AG04450 (cell line): ENCODE measurements at regions not wholly inside any gene's neighbourhood (a gene's known extent, or its start where the extent isn't known, plus 50 kb on each side); places are given as distances from the start of the nearest gene placed in this dataset.

Experiments used
- CTCF ChIA-PET: fragments of 300-600, 350-600 bp; formaldehyde crosslinking; extraction: SDS; loops from one replicate; lab custom pipeline; 2022; ENCODE audit warnings: antibody characterized with exemption, inconsistent platforms; lab: Charles Lee
- POLR2A ChIA-PET: fragments of 350-600 bp; formaldehyde crosslinking; extraction: SDS; loops from one replicate; lab custom pipeline; 2021; ENCODE audit warnings: antibody characterized with exemption, inconsistent platforms; lab: Yijun Ruan, JAX
- DNase-seq: peaks from one replicate; pipeline ENCODE4 v3.0.0-alpha.2; 2011; ENCODE audit warnings: low read depth, low spot score
- H3K27ac ChIP-seq: one replicate; pipeline ENCODE4 v1.5.1; 2012; ENCODE audit warnings: low read depth, low read length, control low read depth
- H3K27me3 ChIP-seq: one replicate; pipeline ENCODE4 v1.6.0; 2012; ENCODE audit warnings: low read length; ENCODE audit not compliant: control insufficient read depth, insufficient read depth
- H3K4me3 ChIP-seq: 2 replicates; pipeline ENCODE4 v1.5.1; 2011; ENCODE audit warnings: mild to moderate bottlenecking, low read depth, low read length, control low read depth
- H3K9me3 ChIP-seq: 2 replicates; pipeline ENCODE4 v1.5.1; 2012; ENCODE audit warnings: low read length; ENCODE audit not compliant: control insufficient read depth, insufficient read depth
- TF ChIP-seq, protein P1 (sequence below): IDR thresholded peaks from 2 replicates; pipeline ENCODE4 v1.5.1; 2011; ENCODE audit warnings: low read depth, low read length, control low read depth, inconsistent platforms

DNA sequence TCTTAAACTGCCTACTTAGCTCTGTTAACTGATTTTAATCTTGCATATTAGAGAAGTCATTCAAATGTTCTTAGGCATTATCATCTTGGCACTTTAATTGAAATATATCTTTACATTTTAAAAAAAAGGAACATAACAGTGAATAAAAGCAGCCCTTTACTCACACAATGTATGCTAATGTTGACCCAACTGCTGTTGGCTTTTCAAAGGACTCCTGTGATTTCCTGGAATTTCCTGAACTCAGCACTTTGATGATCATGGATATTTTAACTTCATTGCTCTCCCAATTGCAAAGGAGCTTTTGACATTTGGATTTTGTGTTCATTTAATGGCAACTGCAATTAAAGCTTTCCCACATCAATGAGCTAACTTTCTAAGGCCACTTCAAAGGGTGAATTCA lies 1230.3 kb downstream of the DIAPH3 start:
- Histone ChIP-seq H3K9me3 (no peaks in the 10 kb centered on the region), H3K27ac (no peak overlapping the region), H3K4me3 (no peak overlapping the region), H3K27me3 (no peaks in the 10 kb centered on the region)
- no peak for DNase-seq
- ChIA-PET POLR2A (no interaction called here), CTCF (no interaction called here)
- TF ChIP-seq, protein P1, sequence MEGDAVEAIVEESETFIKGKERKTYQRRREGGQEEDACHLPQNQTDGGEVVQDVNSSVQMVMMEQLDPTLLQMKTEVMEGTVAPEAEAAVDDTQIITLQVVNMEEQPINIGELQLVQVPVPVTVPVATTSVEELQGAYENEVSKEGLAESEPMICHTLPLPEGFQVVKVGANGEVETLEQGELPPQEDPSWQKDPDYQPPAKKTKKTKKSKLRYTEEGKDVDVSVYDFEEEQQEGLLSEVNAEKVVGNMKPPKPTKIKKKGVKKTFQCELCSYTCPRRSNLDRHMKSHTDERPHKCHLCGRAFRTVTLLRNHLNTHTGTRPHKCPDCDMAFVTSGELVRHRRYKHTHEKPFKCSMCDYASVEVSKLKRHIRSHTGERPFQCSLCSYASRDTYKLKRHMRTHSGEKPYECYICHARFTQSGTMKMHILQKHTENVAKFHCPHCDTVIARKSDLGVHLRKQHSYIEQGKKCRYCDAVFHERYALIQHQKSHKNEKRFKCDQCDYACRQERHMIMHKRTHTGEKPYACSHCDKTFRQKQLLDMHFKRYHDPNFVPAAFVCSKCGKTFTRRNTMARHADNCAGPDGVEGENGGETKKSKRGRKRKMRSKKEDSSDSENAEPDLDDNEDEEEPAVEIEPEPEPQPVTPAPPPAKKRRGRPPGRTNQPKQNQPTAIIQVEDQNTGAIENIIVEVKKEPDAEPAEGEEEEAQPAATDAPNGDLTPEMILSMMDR = no peak

- Histone ChIP-seq H3K9me3 (no peaks in the 10 kb centered on the region), H3K27ac (no peak overlapping the region), H3K4me3 (no peak overlapping the region), H3K27me3 (no peaks in the 10 kb centered on the region)
- CTCF ChIA-PET = no interaction called here
- TF ChIP-seq, protein P1 = no peak
- POLR2A ChIA-PET = no interaction called here
- DNase-seq = no peak
These were observed 1228.0 kb downstream of the DIAPH3 start for GRCh38 chr13:58935689-58936088.

GRCh38 chr13:58946274-58946673 lies 1217.5 kb downstream of the DIAPH3 start:
- Histone ChIP-seq H3K27ac (no peak overlapping the region), H3K9me3 (peaks cover 4% of the 10 kb centered on the region; the same call in 1 of the 2 replicates), H3K4me3 (no peak overlapping the region), H3K27me3 (no peaks in the 10 kb centered on the region)
- CTCF ChIA-PET = no interaction called here
- TF ChIP-seq, protein P1 = no peak
- no peak for DNase-seq
- POLR2A ChIA-PET = no interaction called here

- POLR2A ChIA-PET = no interaction called here
- TF ChIP-seq, protein P1 = no peak
- Histone ChIP-seq H3K4me3 (no peak overlapping the region), H3K9me3 (peaks cover 4% of the 10 kb centered on the region; the same call in 1 of the 2 replicates), H3K27ac (no peak overlapping the region), H3K27me3 (no peaks in the 10 kb centered on the region)
- CTCF ChIA-PET = no interaction called here
- no peak for DNase-seq
These were observed 1214.1 kb downstream of the DIAPH3 start for GRCh38 chr13:58949646-58950045.

GRCh38 chr13:58950911-58951310 lies 1212.8 kb downstream of the DIAPH3 start:
- POLR2A ChIA-PET = no interaction called here
- TF ChIP-seq, protein P1 = no peak

More at GRCh38 chr13:58950911-58951310, 1212.8 kb downstream of the DIAPH3 start:
- H3K27me3 ChIP-seq = no peaks in the 10 kb centered on the region
- CTCF ChIA-PET = no interaction called here
- H3K4me3 ChIP-seq = no peak overlapping the region
- H3K27ac ChIP-seq = no peak overlapping the region
- peaks cover 4% of the 10 kb centered on the region; the same call in 1 of the 2 replicates for H3K9me3 ChIP-seq
- no peak for DNase-seq
